HG03460 (cell line): ENCODE measurements at regions not wholly inside any gene's neighbourhood (a gene's known extent, or its start where the extent isn't known, plus 50 kb on each side); places are given as distances from the start of the nearest gene placed in this dataset.
"Not testable (repeated sequence)": the region's sequence is repeated elsewhere in the genome, so short reads cannot be mapped to it uniquely, and the experiment has no call there.

ENCODE experiments used
- ATAC-seq: cut with Tn5 transposase; IDR thresholded peaks from one replicate; pipeline ENCODE4 v1.9.1; 2021; ENCODE audit not compliant: unreplicated experiment

DNA sequence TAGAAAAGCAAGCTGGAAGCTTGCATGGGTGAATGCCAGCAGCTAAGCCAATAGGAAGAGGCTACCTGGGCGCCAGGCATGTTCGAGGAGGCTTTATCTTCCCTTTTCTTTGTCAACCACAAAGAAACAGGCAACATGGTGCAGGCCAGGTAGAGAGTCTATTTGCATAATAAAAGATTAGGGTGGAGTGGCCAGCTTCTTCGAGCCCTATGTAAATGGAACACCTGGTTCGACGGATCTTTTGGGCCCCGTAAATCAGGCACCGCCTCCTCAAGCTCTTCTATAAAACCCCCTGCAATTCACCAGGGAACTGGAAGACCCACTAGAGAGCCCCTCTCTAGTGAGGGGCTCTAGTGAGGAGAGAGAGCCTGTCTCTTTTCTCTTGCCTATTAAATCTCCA lies 1106.2 kb upstream of the CELF2 start:
- ATAC-seq = no peak

DNA sequence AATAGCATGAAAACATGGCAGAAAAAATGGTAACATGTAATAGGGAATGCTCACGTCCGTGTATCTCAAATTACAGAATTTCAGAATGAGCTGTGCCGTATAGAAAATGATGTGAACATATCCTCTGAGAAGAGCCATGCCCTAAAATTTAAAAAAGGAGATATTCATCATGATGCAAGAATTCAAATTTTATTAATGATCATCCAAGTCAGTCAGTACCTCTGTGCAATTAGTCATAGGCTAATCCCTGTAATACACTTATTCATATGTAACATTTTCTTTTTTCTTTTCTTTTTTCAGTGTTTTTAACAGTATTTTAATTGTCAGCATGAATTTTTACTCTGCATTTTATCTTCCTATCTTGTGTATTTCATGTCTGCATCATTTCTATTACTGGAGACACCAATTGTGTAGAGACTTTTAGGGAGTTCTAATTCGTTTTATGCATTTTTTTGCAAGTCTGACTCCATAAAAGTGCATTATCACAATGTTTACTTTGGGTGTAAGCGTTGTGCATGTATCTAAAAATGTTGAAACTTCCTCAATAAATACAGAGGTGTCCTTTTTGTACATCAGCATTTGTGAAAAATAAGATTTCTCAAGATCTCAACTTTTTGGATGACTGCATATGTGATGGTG lies 1103.7 kb upstream of the CELF2 start:
- ATAC-seq = no peak

DNA sequence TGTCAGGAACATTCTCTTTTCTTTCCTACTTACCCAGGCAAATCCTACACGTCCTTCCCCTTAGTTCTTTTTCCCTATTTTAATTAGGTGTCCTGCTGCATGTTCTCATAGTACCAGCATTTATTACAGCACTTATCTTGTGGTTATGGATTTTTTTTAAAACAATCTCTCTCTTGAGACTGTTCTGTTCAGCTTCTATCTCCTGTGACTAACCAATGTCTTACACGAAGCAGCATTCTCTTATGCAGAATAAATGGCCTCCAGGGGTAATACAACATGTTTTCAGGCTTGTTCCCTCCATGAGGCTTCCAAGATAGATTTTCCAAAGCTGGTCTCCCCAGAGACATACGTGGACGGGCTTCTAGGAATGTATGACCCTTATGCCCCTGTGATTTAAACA lies 1096.1 kb upstream of the CELF2 start:
- ATAC-seq = no peak

DNA sequence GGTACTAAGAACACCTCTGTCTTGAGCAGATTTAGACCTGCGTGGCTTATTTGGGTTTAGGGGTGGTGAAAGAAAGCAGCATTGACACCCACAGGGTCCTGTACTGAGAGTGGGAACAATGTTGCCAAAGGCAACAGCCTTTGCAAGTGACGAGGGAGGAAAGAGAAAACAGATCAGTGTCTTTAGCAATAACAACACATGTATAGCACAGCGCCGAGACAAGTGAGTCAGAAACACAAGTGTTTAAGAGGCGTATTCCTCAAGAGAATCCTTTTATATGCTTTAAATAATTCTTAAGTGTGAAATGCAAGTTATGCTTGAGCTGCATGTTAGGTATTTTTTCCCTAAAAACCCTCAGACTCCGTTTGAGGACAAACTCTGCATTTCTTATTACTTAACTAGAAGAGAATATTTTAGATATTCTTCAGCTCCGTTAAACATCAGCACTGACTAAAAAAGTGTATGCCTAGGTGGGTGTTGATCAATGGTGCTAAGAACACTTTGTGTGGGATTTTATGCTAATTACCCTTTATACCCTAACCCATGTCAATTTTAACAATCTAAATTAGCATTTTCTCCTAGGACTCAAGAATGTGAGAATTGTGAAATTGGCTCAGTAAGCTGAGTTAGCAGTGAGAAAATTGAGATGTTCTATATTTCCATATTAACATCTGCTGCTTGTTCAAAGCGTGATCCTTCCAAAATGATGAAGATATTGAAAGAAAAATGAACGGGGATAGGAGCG lies 1095.4 kb upstream of the CELF2 start:
- no peak for ATAC-seq

DNA sequence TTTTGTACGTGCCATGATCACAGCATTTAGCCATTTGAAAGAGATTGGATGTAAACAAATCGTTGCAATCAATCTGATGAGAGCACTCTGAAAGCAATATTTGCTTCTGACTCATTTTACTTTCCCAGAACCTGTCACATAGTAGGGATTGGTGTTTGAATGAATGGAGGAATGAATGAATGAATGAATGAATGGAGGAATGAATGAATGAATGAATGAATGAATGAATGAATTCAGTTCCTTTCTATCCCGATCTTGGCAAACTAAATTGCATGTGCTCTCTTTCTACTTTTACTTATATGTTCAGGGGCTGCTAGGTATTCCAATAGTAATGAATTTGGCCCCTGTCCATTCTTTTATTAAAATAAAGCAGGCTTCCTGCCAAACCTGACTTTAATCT lies 1091.7 kb upstream of the CELF2 start:
- no peak for ATAC-seq

DNA sequence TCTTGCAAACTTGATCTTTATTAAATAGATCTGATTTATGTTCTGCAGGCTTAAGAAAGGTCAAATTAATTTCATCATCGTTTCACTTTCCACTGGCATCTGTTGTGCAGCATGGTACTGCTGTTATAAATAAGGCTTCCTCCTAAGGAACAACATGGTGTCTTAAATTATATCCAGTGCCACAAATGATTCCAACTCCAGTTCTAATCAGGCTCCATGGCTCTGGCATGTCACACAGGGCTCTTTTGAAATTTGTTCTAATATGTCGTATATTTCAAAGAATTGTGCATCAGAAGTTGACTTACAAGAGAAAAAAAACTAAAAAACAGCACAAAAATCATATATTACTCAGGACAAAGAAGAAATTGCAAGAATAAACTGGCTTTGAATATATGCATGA lies 1090.8 kb upstream of the CELF2 start:
- no peak for ATAC-seq

DNA sequence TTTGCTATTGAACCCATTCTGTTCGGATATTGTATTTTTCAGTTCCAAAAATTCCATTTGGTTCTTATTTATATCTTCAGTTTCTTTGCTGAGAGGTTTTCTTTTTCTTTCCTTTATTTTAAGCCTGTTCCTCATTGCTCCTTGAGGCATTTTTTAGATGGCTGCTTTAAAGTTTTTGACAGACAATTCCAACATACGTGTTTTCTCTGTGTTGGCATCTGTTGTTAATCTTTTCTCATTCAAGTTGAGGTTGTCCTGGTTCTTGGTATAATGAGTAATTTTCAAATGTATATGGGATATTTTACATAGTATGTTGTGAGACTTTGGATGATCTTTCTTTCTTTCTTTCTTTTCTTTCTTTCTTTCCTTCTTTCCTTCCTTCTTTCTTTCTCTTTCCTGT lies 1078.0 kb upstream of the CELF2 start:
- no peak for ATAC-seq

DNA sequence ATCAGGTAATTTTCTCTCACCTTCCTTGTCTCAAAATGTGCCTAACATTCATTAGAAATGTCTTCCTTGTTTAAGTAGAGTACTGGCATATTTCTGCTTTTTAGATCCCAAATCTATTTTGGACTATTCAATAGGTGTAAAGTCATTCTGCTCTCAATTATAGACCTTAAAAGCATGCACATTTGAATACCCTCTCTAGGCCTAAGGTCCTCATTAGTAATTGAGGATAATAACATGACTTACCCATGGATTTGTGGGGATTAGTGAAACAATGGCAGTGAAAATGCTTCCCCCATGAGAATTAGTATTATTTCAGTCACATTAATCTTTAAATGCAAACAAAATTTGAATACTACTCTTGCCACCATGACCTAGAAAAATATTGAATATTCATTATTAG lies 1073.0 kb upstream of the CELF2 start:
- ATAC-seq = no peak

DNA sequence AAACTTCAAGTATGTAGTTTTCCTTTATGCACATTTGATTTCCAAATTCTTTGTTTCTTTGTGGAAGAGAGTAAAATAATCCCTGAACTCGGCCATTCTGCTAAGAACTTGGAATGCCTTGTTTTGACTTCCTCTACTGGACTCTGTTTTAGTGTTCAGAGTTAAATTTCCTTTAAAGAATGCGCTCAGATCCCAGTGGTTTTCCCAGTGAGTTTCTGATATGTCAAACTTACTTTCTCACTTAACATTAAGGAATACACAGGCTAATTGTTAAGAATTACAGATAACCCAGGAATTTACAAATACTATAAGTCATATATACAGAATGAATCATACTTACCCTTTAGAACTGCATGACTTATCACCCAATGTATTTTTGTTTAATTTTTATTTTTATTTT lies 1067.6 kb upstream of the CELF2 start:
- ATAC-seq = no peak

DNA sequence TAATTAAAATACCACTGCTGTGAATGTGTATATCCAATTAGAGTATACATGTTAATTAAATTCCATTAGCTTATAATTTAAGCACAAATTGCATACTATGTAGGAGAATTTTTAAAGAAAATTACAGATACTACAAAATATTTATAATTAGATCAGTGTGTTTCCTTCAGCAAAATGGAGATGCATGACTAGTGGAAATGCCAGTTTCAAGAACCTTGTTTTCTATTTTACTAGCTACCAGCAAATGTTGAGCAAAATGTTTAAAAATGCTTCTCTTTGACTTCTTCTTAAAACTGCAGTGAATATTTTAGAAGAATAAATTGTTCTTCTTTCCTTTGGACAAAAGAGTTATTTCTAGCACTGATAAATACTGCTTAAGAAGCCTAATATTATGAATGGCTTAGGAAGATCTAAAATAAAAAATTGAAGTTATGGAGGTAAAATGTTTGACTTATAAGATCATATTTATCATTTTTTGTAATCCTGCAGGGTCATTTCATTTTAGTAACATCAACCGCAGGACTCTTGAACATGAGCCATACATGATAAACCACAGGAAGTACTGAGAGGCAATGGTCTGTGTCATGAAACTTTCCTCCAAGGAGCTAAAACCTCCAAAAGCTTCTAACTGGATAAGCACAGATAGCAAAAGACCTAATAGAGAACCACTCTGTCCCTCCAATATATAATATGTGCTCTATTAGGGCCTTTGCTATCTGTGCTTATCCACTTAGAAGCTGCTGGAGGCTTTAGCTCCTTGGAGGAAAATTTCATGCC lies 1066.0 kb upstream of the CELF2 start:
- no peak for ATAC-seq

DNA sequence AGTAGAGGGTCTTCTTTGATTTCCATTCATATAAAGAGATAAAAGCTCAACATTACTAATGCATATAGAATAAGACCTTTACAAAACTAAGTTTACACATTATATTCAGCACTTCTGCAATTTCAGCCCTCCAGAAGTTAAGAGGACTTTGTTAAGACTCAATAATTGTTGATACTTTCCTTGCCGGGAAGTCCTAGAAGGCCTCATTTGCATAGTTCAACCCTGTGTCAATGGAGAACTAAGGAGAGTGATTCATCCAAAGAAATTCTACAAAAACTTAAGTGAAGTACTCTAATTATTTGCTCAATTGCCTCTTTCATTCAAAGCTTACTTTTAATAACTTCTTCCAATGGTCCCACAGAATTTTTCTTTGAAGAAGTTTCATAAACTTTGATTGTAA lies 1060.3 kb upstream of the CELF2 start:
- no peak for ATAC-seq

DNA sequence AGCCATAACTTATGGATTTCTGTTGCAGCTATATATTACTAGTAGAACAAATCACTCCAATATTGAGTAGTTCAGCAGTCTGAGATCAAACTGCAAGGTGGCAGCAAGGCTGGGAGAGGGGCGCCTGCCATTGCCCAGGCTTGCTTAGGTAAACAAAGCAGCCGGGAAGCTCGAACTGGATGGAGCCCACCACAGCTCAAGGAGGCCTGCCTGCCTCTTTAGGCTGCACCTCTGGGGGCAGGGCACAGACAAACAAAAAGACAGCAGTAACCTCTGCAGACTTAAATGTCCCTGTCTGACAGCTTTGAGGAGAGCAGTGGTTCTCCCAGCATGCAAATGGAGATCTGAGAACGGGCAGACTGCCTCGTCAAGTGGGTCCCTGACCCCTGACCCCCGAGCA lies 1059.8 kb upstream of the CELF2 start:
- ATAC-seq = not testable (repeated sequence)

DNA sequence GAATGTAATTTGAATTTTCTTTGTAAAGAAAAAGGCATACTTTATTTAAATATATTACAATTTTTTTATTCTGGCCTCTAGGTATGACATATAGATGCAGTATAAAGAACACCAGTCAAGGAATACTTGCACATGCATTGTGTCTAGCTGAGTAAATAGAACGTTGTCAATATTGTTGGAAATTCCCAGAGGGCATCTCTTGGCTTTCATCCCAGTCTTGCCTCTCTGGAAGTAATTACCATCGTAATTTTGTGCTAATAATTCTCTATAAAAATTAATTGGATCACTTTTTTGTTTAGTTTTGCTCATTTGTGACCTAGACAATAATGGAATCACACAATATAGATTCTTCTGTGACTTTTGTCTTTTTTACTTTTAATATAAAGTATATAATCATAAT lies 1052.3 kb upstream of the CELF2 start:
- ATAC-seq = no peak

DNA sequence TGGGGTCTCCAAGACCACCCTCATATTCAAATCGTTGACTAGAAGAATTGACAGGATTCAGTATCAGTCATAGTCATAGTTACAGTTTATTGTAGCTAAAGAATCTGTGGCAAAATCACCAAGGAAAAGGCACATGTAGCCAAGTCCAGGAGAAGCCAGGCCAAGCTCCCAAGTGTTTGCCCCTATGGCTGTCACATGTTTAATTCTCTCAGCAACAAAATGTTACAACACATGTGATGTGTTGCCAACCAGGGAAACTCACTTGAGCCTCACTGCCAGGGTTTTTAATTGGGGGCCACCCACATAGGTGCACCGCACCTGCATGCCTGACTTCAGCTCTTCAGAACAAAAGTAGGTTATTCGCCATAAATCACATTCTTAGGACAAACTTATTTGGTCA lies 1030.9 kb upstream of the CELF2 start:
- ATAC-seq = no peak

DNA sequence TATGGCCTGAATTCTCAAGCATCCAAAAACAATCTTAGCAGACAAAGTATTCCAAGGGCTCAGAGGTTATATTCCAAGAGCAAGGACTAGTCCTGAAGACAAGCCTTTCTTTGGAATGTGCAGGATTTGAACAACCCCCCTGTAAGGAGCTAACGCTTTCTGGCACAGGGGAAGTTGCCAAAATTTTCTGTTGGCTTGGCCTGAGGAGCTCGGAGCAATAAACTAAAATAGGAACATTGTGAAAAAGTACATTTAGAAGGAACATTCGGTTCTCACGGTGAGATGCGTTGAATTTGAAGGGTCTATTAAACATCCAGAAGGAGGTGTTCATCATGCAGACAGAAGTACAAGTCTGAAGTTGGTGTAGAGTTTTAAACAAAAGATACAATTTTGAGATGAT lies 1030.5 kb upstream of the CELF2 start:
- no peak for ATAC-seq

DNA sequence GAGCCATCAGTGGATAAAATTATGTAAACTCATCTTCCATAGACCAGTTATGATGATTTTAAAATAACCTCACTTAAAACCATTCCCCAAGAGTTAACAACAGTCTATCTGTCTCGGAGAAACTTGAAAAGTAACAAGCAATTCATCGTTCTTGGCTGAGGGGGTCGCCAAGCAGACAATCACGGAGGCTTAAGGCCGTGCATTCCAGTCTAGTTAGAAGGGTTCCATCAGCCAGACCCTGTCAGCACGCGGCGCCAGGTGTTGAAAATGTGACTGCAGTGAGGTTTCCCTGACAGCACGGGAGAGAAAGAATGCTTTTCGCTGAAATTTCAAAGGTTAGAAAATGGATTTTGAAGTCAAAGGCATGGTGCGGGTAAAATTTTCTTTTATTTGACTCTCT lies 1025.0 kb upstream of the CELF2 start:
- no peak for ATAC-seq

DNA sequence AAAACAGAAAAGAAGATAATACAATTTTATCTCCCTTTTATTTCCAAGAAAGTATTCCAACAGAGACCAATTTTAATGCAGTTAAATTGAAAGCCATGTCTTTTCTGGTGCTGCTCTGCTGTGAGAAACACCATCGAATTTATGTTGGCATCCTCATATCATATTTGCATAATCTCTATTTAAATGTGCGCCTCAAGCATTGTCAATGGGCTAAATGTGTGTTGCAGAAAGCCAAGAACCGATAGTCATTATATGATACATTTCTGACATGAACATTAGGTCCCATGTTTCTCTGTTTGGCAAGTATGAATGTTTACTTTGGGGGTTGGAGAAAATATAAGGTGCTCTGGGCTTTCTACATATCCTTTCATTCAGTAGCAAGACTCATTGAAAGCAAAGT lies 1023.5 kb upstream of the CELF2 start:
- ATAC-seq = no peak

DNA sequence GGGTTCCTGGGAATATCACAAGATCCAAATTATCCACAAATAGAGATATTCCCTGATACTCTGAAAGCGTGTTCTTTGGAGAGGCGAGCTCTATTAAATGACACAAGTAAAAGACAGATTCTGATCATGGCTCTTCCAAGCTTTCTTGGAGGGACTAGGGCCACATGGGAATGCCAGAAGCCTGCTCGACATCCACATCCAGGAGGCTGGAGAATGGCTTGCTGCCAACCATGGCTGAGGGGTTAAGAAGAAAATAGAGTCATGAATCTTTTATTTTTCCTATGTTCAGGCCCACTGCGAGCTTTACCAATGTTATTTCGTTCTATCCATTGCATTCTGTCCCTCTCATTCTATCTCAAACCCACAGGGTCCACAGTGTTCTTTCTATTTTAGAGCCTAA lies 1018.0 kb upstream of the CELF2 start:
- ATAC-seq = no peak

DNA sequence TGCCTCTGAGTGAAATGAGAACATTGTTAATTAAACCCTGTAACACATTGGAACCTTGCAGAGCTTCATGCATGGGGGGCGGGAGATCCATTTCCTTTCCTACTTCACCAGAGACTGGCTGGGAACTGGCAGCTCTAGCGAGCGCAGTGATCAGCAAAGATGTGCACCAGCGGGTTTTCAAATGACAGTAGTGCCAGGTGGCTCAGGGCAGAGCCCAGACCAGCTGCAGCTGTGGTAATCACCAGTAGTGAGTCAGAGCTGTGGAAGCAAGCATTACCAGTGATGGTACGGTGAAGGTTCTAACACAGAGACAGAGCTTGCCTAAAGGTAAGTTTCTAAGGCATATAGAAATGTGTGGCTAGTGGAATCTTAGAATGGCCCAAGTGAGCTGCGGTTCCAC lies 1009.7 kb upstream of the CELF2 start:
- no peak for ATAC-seq

DNA sequence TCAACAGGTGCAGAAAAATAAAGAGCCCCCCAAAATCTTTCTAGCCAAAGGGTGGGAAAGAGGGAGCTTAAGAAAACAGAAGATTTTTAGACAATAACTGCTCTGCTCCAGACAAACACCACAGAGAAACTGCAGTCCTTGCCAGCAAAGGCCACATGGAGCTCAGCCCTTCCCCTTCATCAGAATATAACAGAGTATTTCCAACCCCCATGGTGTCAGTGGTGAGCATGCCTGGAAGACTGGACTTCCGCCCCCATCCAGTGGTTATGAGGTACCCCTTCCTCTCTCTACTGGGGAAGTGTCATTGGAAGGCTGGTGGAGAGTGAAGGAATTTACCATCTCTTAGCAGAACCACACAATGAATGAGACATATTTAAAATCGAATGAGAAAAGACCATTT lies 1007.3 kb upstream of the CELF2 start:
- no peak for ATAC-seq

DNA sequence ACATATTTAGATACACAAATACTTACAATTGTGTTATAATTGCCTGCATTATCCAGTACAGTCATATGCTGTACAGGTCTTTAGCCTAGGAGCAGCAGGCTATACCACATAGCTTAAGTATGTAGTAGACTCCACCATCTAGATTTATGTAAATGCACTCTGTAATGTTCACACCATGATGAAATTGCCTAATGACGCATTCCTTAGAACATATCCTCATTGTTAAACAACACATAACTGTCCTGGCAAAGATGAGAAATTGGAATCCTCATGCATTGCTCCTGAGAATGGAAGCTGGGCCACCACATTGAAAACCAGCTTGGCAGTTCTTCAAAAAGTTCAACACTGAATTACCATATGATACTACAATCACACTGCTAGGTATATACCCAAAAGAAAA lies 1002.8 kb upstream of the CELF2 start:
- ATAC-seq = no peak

DNA sequence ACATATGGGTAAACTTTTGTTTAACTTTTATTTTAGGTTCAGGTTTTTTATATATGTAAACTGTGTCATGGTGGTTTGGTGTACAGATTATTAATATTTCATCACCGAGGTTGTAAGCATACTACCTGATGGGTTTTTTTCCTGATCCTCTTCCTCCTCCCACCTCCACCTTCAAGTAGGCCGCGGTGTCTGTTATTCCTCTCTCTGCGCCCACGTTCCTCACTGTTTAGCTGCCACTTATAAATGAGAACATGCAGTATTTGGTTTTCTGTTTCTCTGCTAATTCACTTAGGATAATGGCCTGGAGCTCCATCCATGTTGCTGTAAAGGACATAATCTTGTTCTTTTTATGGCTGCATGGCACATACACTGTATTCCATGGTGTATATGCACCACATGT lies 1000.0 kb upstream of the CELF2 start:
- no peak for ATAC-seq
